GDM1 (cell line): ENCODE measurements at regions not wholly inside any gene's neighbourhood (a gene's known extent, or its start where the extent isn't known, plus 50 kb on each side); places are given as distances from the start of the nearest gene placed in this dataset.
"Not testable (repeated sequence)": the region's sequence is repeated elsewhere in the genome, so short reads cannot be mapped to it uniquely, and the experiment has no call there.

Experiments used
- DNase-seq: peaks from one replicate; lab custom pipeline; 2025; lab: John Stamatoyannopoulos, UW

DNA sequence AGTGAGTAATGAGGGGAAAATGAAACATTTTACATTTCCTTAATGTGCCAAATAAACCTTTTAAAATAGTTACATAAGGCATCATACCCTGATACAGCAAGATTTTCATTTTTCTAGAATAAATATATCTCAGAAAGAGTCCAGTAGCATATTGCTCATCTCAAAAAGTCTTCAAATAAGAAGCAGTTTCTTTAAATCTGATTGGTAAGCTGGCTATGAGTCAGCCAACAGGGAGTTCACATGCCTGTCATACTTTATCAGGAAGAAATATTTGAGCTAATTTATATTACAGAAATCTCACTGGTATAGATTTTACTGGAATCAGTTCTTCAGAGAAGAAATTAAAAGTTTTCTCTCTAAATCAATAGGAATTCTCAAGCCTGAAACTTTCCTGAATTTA is 258.1 kb downstream of the C11orf87 start:
- DNase-seq, result no peak

- DNase-seq, result not testable (repeated sequence)
Measured at GRCh38 chr11:109682788-109683187, 260.8 kb downstream of the C11orf87 start.

- no peak for DNase-seq
Measured at GRCh38 chr11:109695696-109696095, 273.7 kb downstream of the C11orf87 start.

DNA sequence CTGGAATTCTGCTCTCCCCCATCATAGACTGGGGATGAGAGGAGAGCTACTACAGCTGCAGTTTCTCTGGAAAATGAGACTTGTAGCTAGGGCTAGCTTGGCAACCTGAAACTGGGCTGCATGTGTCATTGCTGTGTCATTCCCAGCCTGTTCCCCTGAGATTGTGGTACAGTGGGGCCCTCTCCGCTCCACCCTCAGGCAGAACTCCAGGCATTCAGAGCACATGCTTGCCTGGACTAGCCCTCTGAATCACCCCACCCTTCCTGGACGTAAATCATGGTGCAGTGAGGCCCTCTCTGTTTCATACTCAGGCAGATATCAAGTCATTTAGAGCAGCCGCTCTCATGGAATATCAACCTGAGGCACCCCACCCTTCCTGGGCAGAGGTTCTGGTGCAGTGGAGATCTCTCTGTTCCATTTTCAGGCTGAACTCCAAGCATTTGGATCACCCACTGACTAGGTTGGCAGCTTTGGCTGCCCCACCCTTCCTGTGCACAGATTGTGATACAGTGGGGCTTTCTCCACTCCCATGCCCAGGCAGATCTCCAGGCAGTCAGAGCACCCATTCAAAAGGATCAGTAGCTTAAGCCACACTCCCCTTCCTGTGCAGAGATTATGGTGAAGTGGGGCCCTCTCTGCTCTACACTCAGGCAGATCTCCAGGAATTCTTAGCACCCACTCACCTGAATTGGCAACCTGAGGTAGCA is 274.4 kb downstream of the C11orf87 start:
- no peak for DNase-seq

DNA sequence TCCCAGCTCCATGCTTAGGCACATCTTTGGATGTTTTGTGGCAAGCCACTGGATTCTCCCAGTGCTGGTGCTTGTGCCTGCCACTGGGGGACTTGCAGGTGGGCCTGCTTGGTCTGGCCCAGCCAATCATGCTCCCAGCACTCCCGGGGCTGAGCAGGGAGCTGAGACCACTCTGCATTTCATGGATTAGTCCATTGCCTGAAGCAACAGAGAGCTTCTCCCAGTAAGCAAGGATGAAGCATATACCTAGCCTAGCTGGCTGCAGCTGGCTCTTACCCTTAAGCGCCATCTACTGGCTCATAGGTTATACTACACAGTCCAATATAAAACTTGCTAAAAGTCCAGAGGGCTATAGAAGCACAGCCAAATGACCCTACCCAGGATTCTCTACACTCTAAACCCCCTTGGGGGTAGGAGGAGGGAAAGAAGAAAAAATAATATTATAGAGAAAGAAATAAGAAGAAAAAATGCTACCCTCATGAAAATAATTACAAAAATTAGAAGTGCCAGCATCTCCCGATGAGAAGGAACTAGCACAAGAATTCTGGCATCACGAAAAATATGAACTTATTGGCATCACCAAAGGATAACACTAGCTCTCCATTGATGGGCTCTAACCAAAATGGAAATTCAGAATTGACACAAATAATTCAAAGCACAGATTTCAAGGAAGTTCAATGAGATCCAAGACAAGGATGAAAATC is 275.3 kb downstream of the C11orf87 start:
- peak; percentile 29 for DNase-seq

DNA sequence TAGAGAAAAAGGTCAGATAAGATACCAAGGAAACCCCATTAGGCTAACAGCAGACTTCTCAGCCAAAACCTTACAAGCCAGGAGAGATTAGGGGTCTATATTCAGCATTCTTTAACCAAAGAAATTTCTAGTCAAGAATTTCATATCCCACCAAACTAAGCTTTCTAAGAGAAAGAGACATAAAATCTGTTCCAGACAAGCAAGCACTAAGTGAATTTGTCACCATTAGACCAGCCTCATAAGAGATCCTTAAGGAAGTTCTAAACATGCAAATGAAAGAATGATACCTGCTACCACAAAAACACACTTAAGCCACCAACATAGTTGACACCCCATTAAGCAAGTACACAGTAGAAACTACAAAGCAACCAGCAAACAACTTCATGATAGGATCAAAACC is 276.2 kb downstream of the C11orf87 start:
- DNase-seq, result no peak

GRCh38 chr11:109704432-109704831 is 282.4 kb downstream of the C11orf87 start:
- DNase-seq, result no peak

DNA sequence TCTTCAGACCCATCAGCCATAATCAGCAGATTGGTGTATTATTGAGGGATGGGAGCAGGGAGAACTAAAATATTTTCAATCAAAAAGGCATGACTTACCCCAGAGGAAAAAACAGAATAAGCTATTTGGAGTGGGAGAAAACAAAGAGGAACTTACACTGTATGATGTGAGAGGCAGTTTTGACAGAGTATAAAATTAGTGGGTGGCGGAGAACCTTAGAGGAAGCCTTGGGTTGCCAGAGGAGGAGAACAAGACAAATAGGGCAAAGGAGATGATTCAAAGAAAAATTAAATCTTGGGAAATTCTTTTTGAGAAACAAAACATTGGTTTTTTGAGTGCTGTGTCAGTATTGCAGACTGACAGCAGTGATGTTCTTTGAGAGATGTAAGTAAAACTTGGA is 285.0 kb downstream of the C11orf87 start:
- no peak for DNase-seq

GRCh38 chr11:109707411-109707810 is 285.4 kb downstream of the C11orf87 start:
- DNase-seq, result no peak

GRCh38 chr11:109708184-109708583 is 286.2 kb downstream of the C11orf87 start:
- DNase-seq, result no peak

DNA sequence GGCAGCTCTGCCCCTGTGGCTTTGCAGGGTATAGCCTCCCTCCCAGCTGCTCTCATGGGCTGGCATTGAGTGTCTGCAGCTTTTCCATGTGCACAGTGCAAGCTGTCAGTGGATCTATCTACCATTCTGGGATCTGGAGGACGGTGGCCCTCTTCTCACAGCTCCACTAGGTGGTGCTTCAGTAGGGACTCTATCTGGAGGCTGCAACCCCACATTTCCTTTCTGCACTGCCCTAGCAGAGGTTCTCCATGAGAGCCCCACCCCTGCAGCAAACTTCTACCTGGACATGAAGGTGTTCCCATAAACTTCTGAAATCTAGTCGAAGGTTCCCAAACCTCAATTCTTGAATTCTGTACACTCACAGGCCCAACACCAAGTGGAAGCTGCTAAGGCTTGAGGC is 292.5 kb downstream of the C11orf87 start:
- not testable (repeated sequence) for DNase-seq

DNA sequence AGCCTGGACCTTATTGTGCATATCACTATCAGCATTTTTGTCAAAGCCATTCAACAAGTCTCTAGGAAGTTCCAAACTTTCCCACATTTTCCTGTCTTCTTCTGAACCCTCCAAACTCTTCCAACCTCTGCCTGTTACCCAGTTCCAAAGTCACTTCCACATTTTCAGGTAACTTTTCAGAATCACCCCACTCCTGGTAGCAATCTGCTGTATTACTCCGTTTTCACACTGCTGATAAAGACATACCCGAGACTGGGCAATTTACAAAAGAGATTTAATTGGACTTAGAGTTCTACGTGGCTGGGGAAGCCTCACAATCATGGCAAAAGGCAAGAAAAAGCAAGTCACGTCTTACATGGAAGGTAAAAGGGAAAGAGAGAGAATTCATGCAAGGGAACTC is 293.4 kb downstream of the C11orf87 start:
- not testable (repeated sequence) for DNase-seq

DNA sequence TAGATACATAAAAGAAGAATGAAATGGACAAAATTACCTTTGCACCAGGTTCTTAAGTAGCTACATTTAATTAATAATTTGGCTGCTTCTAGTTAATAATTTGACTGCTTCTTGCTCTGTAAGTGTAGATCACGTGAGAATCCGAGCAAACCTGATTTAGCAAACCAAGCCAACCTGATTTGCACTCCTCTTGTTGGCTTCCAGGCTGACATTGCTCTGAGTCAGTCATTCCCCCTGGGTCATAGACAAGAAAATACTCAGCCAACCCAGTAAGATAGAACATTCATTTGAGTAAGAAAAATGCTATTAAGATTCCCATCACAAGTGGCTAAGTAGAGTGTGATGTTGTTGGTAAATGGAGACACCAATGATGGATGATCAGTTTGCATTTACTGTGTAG is 304.1 kb downstream of the C11orf87 start:
- no peak for DNase-seq

GRCh38 chr11:109728056-109728455 is 306.1 kb downstream of the C11orf87 start:
- DNase-seq, result no peak

GRCh38 chr11:109729761-109730160 is 307.8 kb downstream of the C11orf87 start:
- DNase-seq, result no peak

DNA sequence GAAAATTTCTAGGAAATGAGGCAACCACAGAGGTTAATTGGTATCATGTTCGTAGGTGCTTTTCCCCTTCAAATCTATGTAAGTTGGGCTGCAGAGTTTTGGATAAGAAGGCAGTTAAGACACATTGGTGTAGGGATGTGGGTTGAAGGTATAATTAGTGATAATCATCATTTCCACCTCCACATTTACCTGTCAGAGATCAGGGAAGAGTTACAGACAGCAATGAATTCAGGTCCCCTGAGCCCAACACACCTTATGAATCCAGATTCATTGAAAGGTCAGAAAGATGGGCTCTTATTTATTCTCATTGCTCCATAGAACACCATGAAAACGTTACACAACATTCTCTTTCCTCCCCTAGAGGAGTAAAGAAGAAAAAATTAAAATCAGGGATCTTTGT is 308.7 kb downstream of the C11orf87 start:
- no peak for DNase-seq

DNA sequence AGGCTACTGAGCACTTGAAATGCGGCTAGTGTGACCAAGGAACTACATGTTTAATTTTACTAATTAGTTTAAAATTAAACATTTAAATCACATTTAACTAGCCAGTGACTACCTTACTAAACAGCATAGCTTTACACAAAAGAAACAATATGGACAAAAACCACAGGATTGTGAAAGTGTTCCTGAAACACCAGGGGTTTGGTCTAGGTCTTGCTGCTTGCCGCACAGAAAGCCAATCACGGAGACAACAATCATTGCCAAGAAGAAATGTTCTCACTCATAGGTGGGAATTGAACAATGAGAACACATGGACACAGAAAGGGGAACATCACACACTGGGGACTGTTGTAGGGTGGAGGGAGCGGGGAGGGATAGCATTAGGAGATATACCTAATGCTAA is 309.5 kb downstream of the C11orf87 start:
- no peak for DNase-seq

DNA sequence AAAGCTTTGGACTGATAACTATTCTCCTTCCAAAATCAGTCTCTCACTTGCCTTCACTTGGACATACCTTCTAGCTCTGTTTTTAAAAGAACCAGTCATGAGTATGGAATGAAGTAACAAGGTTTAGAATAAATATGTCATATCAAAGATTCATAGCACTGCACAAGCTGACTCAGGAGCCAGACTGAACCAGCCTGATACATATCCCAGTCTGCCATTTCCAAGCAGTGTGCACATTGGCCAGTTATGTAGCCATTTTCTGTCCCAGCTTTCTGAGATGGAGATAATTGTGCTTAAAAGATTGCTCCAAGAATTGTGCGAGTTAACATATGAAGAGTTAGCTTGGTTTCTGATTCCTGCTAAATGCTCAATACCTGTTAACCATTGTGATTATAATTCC is 311.3 kb downstream of the C11orf87 start:
- DNase-seq, result no peak

- DNase-seq, result no peak
Measured at GRCh38 chr11:109734566-109734965, 312.6 kb downstream of the C11orf87 start.

DNA sequence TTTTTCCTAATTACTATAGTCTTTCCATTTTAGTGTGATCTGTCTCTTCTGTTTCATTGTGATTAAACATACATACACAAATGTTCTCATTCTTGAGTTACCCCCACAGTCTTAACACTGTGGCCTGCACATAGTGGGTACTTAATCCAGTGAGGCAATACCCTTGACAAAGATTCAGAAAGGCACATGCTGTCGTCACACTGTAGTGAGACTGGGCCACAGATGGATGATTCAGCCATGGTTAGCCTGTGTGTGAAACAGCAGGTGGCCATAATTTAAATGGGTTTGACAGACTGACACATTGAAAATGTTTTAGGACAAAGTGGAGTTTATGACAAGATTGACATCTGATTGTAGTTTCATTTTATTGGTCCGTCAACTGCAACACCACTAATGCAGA is 313.1 kb downstream of the C11orf87 start:
- no peak for DNase-seq

DNA sequence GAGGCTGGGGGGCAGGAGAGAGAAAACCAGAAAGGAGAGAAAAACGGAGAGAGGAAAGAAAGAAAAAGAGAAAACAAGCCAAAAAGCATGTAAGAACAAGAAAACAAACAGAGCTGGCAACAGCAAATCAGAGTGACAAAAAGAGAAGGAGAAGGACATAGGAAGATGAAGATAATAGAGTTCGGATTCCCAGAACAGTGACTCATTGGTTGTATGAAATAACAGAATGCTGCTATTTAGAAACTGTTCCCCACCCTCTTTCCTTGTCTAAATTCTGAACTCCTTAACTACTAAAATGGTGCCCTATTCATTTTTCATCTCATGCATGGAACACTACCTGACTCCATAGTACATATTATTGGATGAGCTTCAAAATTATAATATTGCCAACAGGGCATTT is 317.4 kb downstream of the C11orf87 start:
- DNase-seq, result no peak

DNA sequence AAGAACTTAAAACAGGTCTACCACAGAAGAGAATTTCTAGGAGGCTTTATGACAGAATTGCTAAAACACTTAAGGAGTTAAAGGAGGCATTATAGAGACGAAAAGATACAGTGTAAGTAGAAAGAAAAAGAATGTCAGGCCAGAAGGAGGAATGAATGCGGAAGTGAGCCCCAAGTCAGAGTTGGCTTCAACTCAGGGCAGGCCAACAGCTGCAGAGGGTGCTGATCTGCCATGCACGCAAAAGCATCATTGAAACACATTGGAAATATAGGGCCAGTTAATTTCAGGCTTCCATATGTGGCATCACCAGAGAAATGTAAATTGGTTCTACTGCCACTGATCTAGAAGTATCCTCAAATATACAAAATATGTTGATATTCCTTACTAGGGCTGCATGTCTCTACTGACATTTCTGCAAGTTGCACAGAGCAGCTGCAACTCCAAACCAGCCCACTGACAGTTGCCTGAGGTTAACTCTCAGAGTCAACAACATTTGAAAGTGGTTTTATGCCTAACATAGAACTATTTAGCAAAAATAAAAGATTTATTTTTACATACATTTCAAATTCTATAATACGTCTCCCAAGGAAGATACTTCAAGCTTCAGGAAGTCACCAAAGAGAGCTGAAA is 324.1 kb downstream of the C11orf87 start:
- DNase-seq, result no peak

GRCh38 chr11:109747839-109748238 is 325.8 kb downstream of the C11orf87 start:
- no peak for DNase-seq
